Fibroblast of villous mesenchyme (primary cell): ENCODE measurements at regions not wholly inside any gene's neighbourhood (a gene's known extent, or its start where the extent isn't known, plus 50 kb on each side); places are given as distances from the start of the nearest gene placed in this dataset.

Experiments
- DNase-seq: peaks from one replicate; pipeline ENCODE4 v3.0.0-alpha.2; 2010; ENCODE audit warnings: low read depth
- H3K4me3 ChIP-seq: 2 replicates; pipeline ENCODE4 v1.5.1; 2011; ENCODE audit warnings: low read depth, mild to moderate bottlenecking, low read length
- CTCF ChIP-seq: IDR thresholded peaks from 2 replicates; pipeline ENCODE4 v1.5.1; 2012; ENCODE audit warnings: low read depth, mild to moderate bottlenecking, low read length; ENCODE audit not compliant: insufficient read depth

- no peak overlapping the region for H3K4me3 ChIP-seq
- DNase-seq, result no peak
- TF ChIP-seq CTCF, result no peak
These were observed 147.7 kb upstream of the GRIA3 start for GRCh38 chrX:123036401-123036800.

GRCh38 chrX:123049071-123049625, 134.9 kb upstream of the GRIA3 start:
- DNase-seq, result no peak
- H3K4me3 ChIP-seq, result no peak overlapping the region
- no peak for TF ChIP-seq CTCF

GRCh38 chrX:123060986-123061385, 123.1 kb upstream of the GRIA3 start:
- H3K4me3 ChIP-seq, result no peak overlapping the region
- no peak for TF ChIP-seq CTCF
- no peak for DNase-seq

- no peak for DNase-seq
- no peak overlapping the region for H3K4me3 ChIP-seq
- TF ChIP-seq CTCF, result no peak
These were observed 120.0 kb upstream of the GRIA3 start for GRCh38 chrX:123064053-123064452.

- TF ChIP-seq CTCF, result no peak
- no peak for DNase-seq
- H3K4me3 ChIP-seq, result no peak overlapping the region
These were observed 111.2 kb upstream of the GRIA3 start for GRCh38 chrX:123072686-123073385.

- no peak for TF ChIP-seq CTCF
- no peak for DNase-seq
These were observed 108.0 kb upstream of the GRIA3 start for GRCh38 chrX:123075947-123076561.

More at GRCh38 chrX:123075947-123076561, 108.0 kb upstream of the GRIA3 start:
- H3K4me3 ChIP-seq, result no peak overlapping the region
